ENCODE measurements at regions not wholly inside any gene's neighbourhood (a gene's known extent, or its start where the extent isn't known, plus 50 kb on each side); places are given as distances from the start of the nearest gene placed in this dataset.
A peak's percentile ranks its signal among the peaks of the same experiment; 100 is the strongest.

GRCh38 chr2:238728330-238729260 lies 119.3 kb upstream of the TWIST2 start:
- Histone ChIP-seq H3K4me3 (ENCODE audit: low read length in 2 of 2) (no peak overlapping the region), H3K9me3 (ENCODE audit: control insufficient read depth in 2 of 2, insufficient read depth in 1 of 2, low read length in 1 of 2) (peaks cover 0 to 3% of the 10 kb centered on the region in 2 donors), H3K27ac (ENCODE audit: low read depth in 1 of 2, low read length in 1 of 2) (no peak overlapping the region), H3K4me1 (ENCODE audit: control insufficient read depth in 2 of 2, insufficient read depth in 2 of 2, low read length in 2 of 2) (no peaks in the 10 kb centered on the region), H3K27me3 (ENCODE audit: control insufficient read depth in 2 of 2, insufficient read depth in 1 of 2, low read length in 1 of 2) (no peaks in the 10 kb centered on the region), H3K36me3 (ENCODE audit: control insufficient read depth in 2 of 2, insufficient read depth in 2 of 2, low read length in 1 of 2) (no peaks in the 10 kb centered on the region)
- WGBS = 81% methylated on average over 13 of the region's 13 CpGs
- no peak for DNase-seq (ENCODE audit: low read depth in 6 of 9, low spot score in 9 of 9)

- H3K4me3 ChIP-seq (ENCODE audit: low read length in 2 of 2) = no peak overlapping the region
- H3K9me3 ChIP-seq (ENCODE audit: control insufficient read depth in 2 of 2, insufficient read depth in 1 of 2, low read length in 1 of 2) = peaks cover 0 to 3% of the 10 kb centered on the region in 2 donors
- H3K27me3 ChIP-seq (ENCODE audit: control insufficient read depth in 2 of 2, insufficient read depth in 1 of 2, low read length in 1 of 2) = no peaks in the 10 kb centered on the region
- WGBS = 96% methylated on average over 11 of the region's 11 CpGs
- peak overlapping the region in 1 of 2 donors; percentile 26 for H3K27ac ChIP-seq (ENCODE audit: low read depth in 1 of 2, low read length in 1 of 2)
- no peaks in the 10 kb centered on the region for H3K4me1 ChIP-seq (ENCODE audit: control insufficient read depth in 2 of 2, insufficient read depth in 2 of 2, low read length in 2 of 2)
- no peak for DNase-seq (ENCODE audit: low read depth in 6 of 9, low spot score in 9 of 9)
- H3K36me3 ChIP-seq (ENCODE audit: control insufficient read depth in 2 of 2, insufficient read depth in 2 of 2, low read length in 1 of 2) = no peaks in the 10 kb centered on the region
Measured at GRCh38 chr2:238729261-238729935, 118.5 kb upstream of the TWIST2 start.

- Histone ChIP-seq H3K4me3 (ENCODE audit: low read length in 2 of 2) (no peak overlapping the region), H3K27me3 (ENCODE audit: control insufficient read depth in 2 of 2, insufficient read depth in 1 of 2, low read length in 1 of 2) (no peaks in the 10 kb centered on the region), H3K4me1 (ENCODE audit: control insufficient read depth in 2 of 2, insufficient read depth in 2 of 2, low read length in 2 of 2) (no peaks in the 10 kb centered on the region), H3K27ac (ENCODE audit: low read depth in 1 of 2, low read length in 1 of 2) (no peak overlapping the region), H3K9me3 (ENCODE audit: control insufficient read depth in 2 of 2, insufficient read depth in 1 of 2, low read length in 1 of 2) (no peaks in the 10 kb centered on the region), H3K36me3 (ENCODE audit: control insufficient read depth in 2 of 2, insufficient read depth in 2 of 2, low read length in 1 of 2) (no peaks in the 10 kb centered on the region)
- DNase-seq (ENCODE audit: low read depth in 6 of 9, low spot score in 9 of 9) = no peak
- 94% methylated on average over 17 of the region's 17 CpGs for WGBS
Measured at GRCh38 chr2:238730001-238730669, 117.8 kb upstream of the TWIST2 start.

DNA sequence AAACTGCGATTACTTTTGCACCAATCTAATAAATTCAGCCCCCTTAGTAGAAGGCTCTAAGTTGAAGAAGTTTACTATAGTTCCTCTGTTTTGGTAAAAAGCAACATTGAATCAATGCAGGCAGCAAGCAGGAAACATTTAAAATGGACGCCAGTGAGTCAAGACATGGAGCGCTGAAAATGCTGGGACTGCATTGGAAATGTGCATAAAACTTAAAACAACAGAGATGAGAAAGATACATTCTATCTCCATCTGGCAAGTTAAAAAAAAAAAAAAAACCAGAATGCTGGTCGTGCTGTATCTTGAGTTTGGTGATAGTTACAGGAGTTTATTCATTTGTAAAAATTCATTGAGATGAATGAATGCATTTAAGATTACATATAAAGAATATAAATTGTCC lies 117.0 kb upstream of the TWIST2 start:
- Histone ChIP-seq H3K4me3 (ENCODE audit: low read length in 2 of 2) (no peak overlapping the region), H3K9me3 (ENCODE audit: control insufficient read depth in 2 of 2, insufficient read depth in 1 of 2, low read length in 1 of 2) (no peaks in the 10 kb centered on the region), H3K36me3 (ENCODE audit: control insufficient read depth in 2 of 2, insufficient read depth in 2 of 2, low read length in 1 of 2) (no peaks in the 10 kb centered on the region), H3K27me3 (ENCODE audit: control insufficient read depth in 2 of 2, insufficient read depth in 1 of 2, low read length in 1 of 2) (no peaks in the 10 kb centered on the region), H3K27ac (ENCODE audit: low read depth in 1 of 2, low read length in 1 of 2) (no peak overlapping the region), H3K4me1 (ENCODE audit: control insufficient read depth in 2 of 2, insufficient read depth in 2 of 2, low read length in 2 of 2) (no peaks in the 10 kb centered on the region)
- WGBS = 96% methylated on average over 4 of the region's 4 CpGs
- no peak for DNase-seq (ENCODE audit: low read depth in 6 of 9, low spot score in 9 of 9)

DNA sequence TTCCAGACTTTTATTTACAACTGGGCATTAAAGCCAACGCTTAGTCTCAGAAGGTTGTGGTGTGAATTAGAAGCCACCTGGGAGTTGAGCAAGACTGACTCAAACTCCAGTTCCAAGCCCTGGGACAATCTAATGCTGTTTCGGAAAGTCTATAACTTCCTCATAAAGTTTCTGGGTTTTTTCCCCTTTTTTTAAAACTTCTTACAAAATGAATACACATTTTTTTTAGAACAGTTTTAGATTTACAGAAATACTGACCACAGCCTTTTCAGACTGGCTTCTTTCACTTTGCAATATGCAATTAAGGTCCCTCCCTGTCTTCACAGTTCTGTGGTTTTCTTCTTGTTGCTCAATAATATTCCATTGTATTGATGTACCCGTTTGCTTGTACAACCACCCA lies 115.9 kb upstream of the TWIST2 start:
- Histone ChIP-seq H3K4me1 (ENCODE audit: control insufficient read depth in 2 of 2, insufficient read depth in 2 of 2, low read length in 2 of 2) (no peaks in the 10 kb centered on the region), H3K36me3 (ENCODE audit: control insufficient read depth in 2 of 2, insufficient read depth in 2 of 2, low read length in 1 of 2) (no peaks in the 10 kb centered on the region), H3K27ac (ENCODE audit: low read depth in 1 of 2, low read length in 1 of 2) (no peak overlapping the region), H3K27me3 (ENCODE audit: control insufficient read depth in 2 of 2, insufficient read depth in 1 of 2, low read length in 1 of 2) (no peaks in the 10 kb centered on the region), H3K4me3 (ENCODE audit: low read length in 2 of 2) (no peak overlapping the region), H3K9me3 (ENCODE audit: control insufficient read depth in 2 of 2, insufficient read depth in 1 of 2, low read length in 1 of 2) (no peaks in the 10 kb centered on the region)
- DNase-seq (ENCODE audit: low read depth in 6 of 9, low spot score in 9 of 9) = no peak
- 78% methylated on average over 3 of the region's 3 CpGs for WGBS

GRCh38 chr2:238738917-238739316 lies 109.0 kb upstream of the TWIST2 start:
- DNase-seq (ENCODE audit: low read depth in 6 of 9, low spot score in 9 of 9) = no peak
- 90% methylated on average over 6 of the region's 6 CpGs for WGBS
- H3K27ac ChIP-seq (ENCODE audit: low read depth in 1 of 2, low read length in 1 of 2) = no peak overlapping the region
- H3K4me1 ChIP-seq (ENCODE audit: control insufficient read depth in 2 of 2, insufficient read depth in 2 of 2, low read length in 2 of 2) = no peaks in the 10 kb centered on the region
- H3K36me3 ChIP-seq (ENCODE audit: control insufficient read depth in 2 of 2, insufficient read depth in 2 of 2, low read length in 1 of 2) = no peaks in the 10 kb centered on the region
- no peak overlapping the region for H3K4me3 ChIP-seq (ENCODE audit: low read length in 2 of 2)
- no peaks in the 10 kb centered on the region for H3K27me3 ChIP-seq (ENCODE audit: control insufficient read depth in 2 of 2, insufficient read depth in 1 of 2, low read length in 1 of 2)
- H3K9me3 ChIP-seq (ENCODE audit: control insufficient read depth in 2 of 2, insufficient read depth in 1 of 2, low read length in 1 of 2) = peaks cover 0 to 6% of the 10 kb centered on the region in 2 donors

- whole genome bisulfite sequencing = 85% methylated on average over 5 of the region's 5 CpGs
- Histone ChIP-seq H3K36me3 (ENCODE audit: control insufficient read depth in 2 of 2, insufficient read depth in 2 of 2, low read length in 1 of 2) (no peaks in the 10 kb centered on the region), H3K4me3 (ENCODE audit: low read length in 2 of 2) (no peak overlapping the region), H3K27ac (ENCODE audit: low read depth in 1 of 2, low read length in 1 of 2) (no peak overlapping the region), H3K27me3 (ENCODE audit: control insufficient read depth in 2 of 2, insufficient read depth in 1 of 2, low read length in 1 of 2) (no peaks in the 10 kb centered on the region), H3K9me3 (ENCODE audit: control insufficient read depth in 2 of 2, insufficient read depth in 1 of 2, low read length in 1 of 2) (peaks cover 0 to 6% of the 10 kb centered on the region in 2 donors), H3K4me1 (ENCODE audit: control insufficient read depth in 2 of 2, insufficient read depth in 2 of 2, low read length in 2 of 2) (no peaks in the 10 kb centered on the region)
- no peak for DNase-seq (ENCODE audit: low read depth in 6 of 9, low spot score in 9 of 9)
Measured at GRCh38 chr2:238739668-238740067, 108.2 kb upstream of the TWIST2 start.

GRCh38 chr2:238741277-238741676 lies 106.6 kb upstream of the TWIST2 start:
- Histone ChIP-seq H3K27ac (ENCODE audit: low read depth in 1 of 2, low read length in 1 of 2) (no peak overlapping the region), H3K9me3 (ENCODE audit: control insufficient read depth in 2 of 2, insufficient read depth in 1 of 2, low read length in 1 of 2) (peaks cover 0 to 16% of the 10 kb centered on the region in 2 donors), H3K4me1 (ENCODE audit: control insufficient read depth in 2 of 2, insufficient read depth in 2 of 2, low read length in 2 of 2) (no peaks in the 10 kb centered on the region), H3K27me3 (ENCODE audit: control insufficient read depth in 2 of 2, insufficient read depth in 1 of 2, low read length in 1 of 2) (no peaks in the 10 kb centered on the region), H3K36me3 (ENCODE audit: control insufficient read depth in 2 of 2, insufficient read depth in 2 of 2, low read length in 1 of 2) (no peaks in the 10 kb centered on the region), H3K4me3 (ENCODE audit: low read length in 2 of 2) (no peak overlapping the region)
- 86% methylated on average over 2 of the region's 2 CpGs for WGBS
- DNase-seq (ENCODE audit: low read depth in 6 of 9, low spot score in 9 of 9) = no peak

- no peak overlapping the region for H3K27ac ChIP-seq (ENCODE audit: low read depth in 1 of 2, low read length in 1 of 2)
- no peak overlapping the region for H3K4me3 ChIP-seq (ENCODE audit: low read length in 2 of 2)
- H3K36me3 ChIP-seq (ENCODE audit: control insufficient read depth in 2 of 2, insufficient read depth in 2 of 2, low read length in 1 of 2) = no peaks in the 10 kb centered on the region
- 94% methylated on average over 3 of the region's 3 CpGs for WGBS
- no peaks in the 10 kb centered on the region for H3K27me3 ChIP-seq (ENCODE audit: control insufficient read depth in 2 of 2, insufficient read depth in 1 of 2, low read length in 1 of 2)
- H3K9me3 ChIP-seq (ENCODE audit: control insufficient read depth in 2 of 2, insufficient read depth in 1 of 2, low read length in 1 of 2) = peaks cover 0 to 24% of the 10 kb centered on the region in 2 donors
- DNase-seq (ENCODE audit: low read depth in 6 of 9, low spot score in 9 of 9) = no peak
- no peaks in the 10 kb centered on the region for H3K4me1 ChIP-seq (ENCODE audit: control insufficient read depth in 2 of 2, insufficient read depth in 2 of 2, low read length in 2 of 2)
Measured at GRCh38 chr2:238742066-238742465, 105.8 kb upstream of the TWIST2 start.
